IPS-20b (cell line): ENCODE measurements at regions not wholly inside any gene's neighbourhood (a gene's known extent, or its start where the extent isn't known, plus 50 kb on each side); places are given as distances from the start of the nearest gene placed in this dataset.

Experiments
- H3K27ac ChIP-seq: one replicate; pipeline ENCODE4 v1.5.1; 2013; ENCODE audit warnings: low read length
- H3K27me3 ChIP-seq: 2 replicates; pipeline ENCODE4 v1.6.1; 2013; ENCODE audit warnings: mild to moderate bottlenecking, low read length, inconsistent platforms; ENCODE audit not compliant: insufficient read depth
- H3K36me3 ChIP-seq: 2 replicates; pipeline ENCODE4 v1.6.1; 2013; ENCODE audit warnings: low read depth, mild to moderate bottlenecking, inconsistent platforms, low read length, moderate library complexity; ENCODE audit not compliant: insufficient read depth
- H3K4me1 ChIP-seq: 2 replicates; pipeline ENCODE4 v1.6.1; 2013; ENCODE audit warnings: mild to moderate bottlenecking, control low read depth, inconsistent platforms, low read length, moderate library complexity; ENCODE audit not compliant: insufficient read depth
- H3K4me3 ChIP-seq: 2 replicates; pipeline ENCODE4 v1.5.1; 2013; ENCODE audit warnings: mild to moderate bottlenecking, low read length, inconsistent platforms
- H3K9ac ChIP-seq: 2 replicates; pipeline ENCODE4 v1.6.1; 2013; ENCODE audit warnings: low read depth, mild to moderate bottlenecking, inconsistent platforms, low read length, moderate library complexity
- H3K9me3 ChIP-seq: 2 replicates; pipeline ENCODE4 v1.6.1; 2013; ENCODE audit warnings: mild to moderate bottlenecking, low read depth, low read length, inconsistent platforms; ENCODE audit not compliant: insufficient read depth

DNA sequence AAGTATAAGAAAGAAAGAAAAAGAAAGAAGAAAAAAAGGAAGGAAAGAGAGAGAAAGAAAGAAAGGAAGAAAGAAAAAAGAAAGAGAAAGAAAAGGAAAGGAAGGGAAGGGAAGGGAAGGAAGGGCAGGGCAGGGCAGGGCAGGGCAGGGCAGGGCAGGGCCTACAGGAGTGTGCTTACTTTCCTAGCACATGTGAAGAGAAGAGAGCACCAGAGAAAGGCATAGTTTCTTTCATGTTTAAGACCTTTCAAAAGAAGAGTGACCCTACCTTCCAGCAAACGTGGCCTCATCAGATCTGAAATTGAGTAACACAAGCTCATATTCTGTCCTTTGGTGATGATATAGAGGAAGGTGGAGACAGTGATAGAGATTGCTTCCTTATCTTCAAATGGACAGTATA is 899.3 kb upstream of the RAG2 start:
- no peak overlapping the region for H3K4me3 ChIP-seq
- H3K27me3 ChIP-seq: no peaks in the 10 kb centered on the region
- no peaks in the 10 kb centered on the region for H3K36me3 ChIP-seq
- no peaks in the 10 kb centered on the region for H3K9me3 ChIP-seq
- H3K4me1 ChIP-seq: no peaks in the 10 kb centered on the region
- H3K9ac ChIP-seq: no peak overlapping the region
- no peak overlapping the region for H3K27ac ChIP-seq

DNA sequence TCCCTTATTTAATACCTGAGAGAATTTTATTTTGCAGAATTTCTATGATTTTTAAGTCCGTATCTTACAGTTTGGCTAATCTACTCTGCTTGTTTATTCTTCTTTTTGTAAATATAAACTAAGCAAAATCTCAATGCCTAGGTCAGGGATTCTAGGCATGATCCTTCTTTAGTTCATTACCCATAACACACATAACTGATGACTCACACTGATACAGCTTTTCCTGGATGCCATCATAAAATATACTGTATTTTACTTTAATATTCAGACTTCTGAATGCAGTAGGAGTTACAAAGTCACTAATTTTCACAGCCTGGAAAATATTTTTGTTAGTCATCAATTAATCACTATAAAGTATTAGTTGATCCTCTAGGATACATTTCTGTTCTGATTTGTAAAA is 898.2 kb upstream of the RAG2 start:
- H3K4me1 ChIP-seq: no peaks in the 10 kb centered on the region
- no peak overlapping the region for H3K9ac ChIP-seq
- no peaks in the 10 kb centered on the region for H3K9me3 ChIP-seq
- no peak overlapping the region for H3K27ac ChIP-seq
- H3K4me3 ChIP-seq: no peak overlapping the region
- no peaks in the 10 kb centered on the region for H3K27me3 ChIP-seq
- no peaks in the 10 kb centered on the region for H3K36me3 ChIP-seq

DNA sequence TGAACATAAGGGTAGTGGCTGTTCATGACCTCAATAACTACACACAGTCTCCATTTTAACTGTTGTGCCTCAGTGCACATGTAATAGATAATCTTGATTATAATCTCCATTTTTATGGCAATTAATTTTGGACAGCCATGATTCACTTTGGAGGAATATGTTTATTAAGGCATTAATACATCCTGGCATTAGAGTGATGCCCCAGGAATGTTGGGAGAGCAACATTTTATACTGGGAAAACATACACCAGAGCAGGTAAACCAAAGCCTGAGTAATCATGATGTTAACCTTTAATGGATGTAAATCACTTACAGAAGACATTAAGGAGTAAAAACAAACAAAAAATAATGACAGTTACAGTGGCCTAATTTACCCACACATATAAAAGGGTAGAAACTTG is 886.3 kb upstream of the RAG2 start:
- H3K4me3 ChIP-seq: no peak overlapping the region
- H3K9me3 ChIP-seq: no peaks in the 10 kb centered on the region

DNA sequence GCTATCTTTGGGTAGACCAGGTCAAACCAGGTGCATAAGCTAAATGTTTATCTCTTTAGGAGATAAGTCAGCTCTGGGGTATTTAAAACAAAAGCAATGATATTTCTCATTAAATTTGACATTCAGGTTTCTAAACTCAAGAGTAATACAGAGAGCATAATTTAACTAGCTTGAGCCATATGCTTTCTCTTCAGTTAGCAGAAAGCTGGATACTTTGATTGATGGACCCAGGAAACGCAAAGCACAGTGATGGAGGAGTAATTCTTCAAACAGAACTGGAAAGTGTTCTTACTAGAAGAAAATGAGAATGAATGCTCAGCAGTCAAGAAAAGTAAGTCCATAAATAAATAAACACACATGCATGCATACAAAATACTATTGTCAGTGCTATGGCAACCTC is 885.7 kb upstream of the RAG2 start:
- Histone ChIP-seq H3K9ac (no peak overlapping the region), H3K4me1 (no peaks in the 10 kb centered on the region), H3K27ac (no peak overlapping the region), H3K4me3 (no peak overlapping the region), H3K9me3 (no peaks in the 10 kb centered on the region), H3K27me3 (no peaks in the 10 kb centered on the region), H3K36me3 (no peaks in the 10 kb centered on the region)

More for the DNA sequence above, 886.3 kb upstream of the RAG2 start:
- Histone ChIP-seq H3K27ac (no peak overlapping the region), H3K9ac (no peak overlapping the region), H3K36me3 (no peaks in the 10 kb centered on the region), H3K27me3 (no peaks in the 10 kb centered on the region), H3K4me1 (no peaks in the 10 kb centered on the region)

DNA sequence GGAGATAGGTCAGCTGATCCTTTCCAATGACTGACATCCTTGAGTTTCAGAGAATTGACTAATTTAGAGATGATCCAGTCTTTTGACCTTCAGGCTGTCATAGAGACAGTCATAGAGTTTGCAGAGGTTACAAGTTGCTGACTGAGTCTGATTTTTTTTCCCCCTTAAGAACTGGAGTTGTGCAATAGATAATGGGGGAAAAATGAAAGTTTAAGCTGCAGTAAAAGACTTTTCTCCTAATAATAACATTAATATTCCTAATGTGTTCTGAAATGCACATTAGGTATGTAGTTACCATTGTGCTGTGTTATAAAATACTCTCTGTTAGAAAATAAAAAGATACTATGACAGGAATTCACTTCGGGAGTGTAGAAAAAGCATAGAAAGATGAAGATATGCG is 876.9 kb upstream of the RAG2 start:
- H3K27ac ChIP-seq: no peak overlapping the region
- no peak overlapping the region for H3K9ac ChIP-seq
- no peak overlapping the region for H3K4me3 ChIP-seq
- no peaks in the 10 kb centered on the region for H3K9me3 ChIP-seq
- no peaks in the 10 kb centered on the region for H3K36me3 ChIP-seq
- H3K27me3 ChIP-seq: no peaks in the 10 kb centered on the region
- H3K4me1 ChIP-seq: no peaks in the 10 kb centered on the region

DNA sequence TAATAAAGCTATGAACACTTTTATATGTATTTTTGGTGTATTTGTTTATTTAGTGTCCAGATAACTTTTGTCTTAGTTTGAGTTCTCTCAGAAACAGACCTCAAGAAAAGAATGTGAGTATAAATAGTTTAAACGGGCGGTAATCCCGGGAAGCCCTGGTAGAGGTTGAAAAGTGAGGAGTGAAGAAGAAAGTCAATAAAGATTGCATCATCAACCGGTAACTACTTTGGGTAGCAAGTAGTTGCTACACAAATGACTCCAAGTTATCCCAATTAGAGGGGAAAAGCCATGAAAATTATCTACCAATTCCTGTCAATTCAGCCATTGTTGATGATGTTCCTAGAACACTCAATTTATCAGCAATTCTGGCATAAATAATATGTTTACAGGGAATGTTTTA is 870.3 kb upstream of the RAG2 start:
- no peaks in the 10 kb centered on the region for H3K36me3 ChIP-seq
- H3K4me3 ChIP-seq: no peak overlapping the region
- no peaks in the 10 kb centered on the region for H3K27me3 ChIP-seq
- no peaks in the 10 kb centered on the region for H3K9me3 ChIP-seq
- H3K9ac ChIP-seq: no peak overlapping the region
- H3K27ac ChIP-seq: no peak overlapping the region
- H3K4me1 ChIP-seq: no peaks in the 10 kb centered on the region

DNA sequence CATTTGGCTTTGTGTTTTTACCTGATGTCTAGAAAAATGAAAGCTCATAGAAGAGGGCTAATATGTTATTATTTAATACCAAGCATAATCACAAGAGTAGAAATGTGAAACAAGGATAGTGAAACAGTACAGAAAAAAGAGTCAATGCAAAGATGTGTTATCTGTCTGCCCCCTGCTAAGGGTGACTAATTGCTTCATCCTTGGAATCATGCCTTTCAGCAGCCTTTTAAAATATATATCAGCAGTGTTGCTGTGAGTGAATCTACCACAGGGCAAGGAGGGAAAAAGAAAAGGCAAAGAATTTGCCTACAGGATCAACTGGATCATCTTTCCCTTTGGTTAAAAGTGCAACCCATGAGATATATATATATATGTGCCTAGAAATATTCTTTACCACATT is 867.2 kb upstream of the RAG2 start:
- Histone ChIP-seq H3K9ac (no peak overlapping the region), H3K9me3 (no peaks in the 10 kb centered on the region), H3K27me3 (no peaks in the 10 kb centered on the region), H3K36me3 (no peaks in the 10 kb centered on the region), H3K27ac (no peak overlapping the region), H3K4me1 (no peaks in the 10 kb centered on the region), H3K4me3 (no peak overlapping the region)

DNA sequence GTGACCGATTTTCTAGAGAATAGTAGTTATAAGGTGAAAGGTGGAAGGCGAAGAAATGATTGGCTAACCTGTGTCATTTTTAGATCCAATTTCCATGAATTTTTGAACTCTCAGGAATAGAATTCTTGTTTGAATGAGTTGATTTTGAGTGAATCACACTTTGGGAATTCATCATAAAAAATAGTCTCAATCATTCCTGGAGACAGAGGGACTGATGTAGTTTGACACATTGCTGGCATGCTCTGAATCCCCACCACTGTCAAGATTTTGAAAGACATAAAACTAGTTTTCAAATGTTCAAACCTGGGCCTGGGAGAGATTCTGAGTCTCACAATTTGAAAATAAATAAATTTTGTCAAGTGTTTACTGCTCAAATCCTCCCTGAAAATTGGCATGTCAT is 861.4 kb upstream of the RAG2 start:
- Histone ChIP-seq H3K9me3 (no peaks in the 10 kb centered on the region), H3K9ac (no peak overlapping the region), H3K36me3 (no peaks in the 10 kb centered on the region), H3K27ac (no peak overlapping the region), H3K27me3 (no peaks in the 10 kb centered on the region), H3K4me1 (no peaks in the 10 kb centered on the region), H3K4me3 (no peak overlapping the region)

DNA sequence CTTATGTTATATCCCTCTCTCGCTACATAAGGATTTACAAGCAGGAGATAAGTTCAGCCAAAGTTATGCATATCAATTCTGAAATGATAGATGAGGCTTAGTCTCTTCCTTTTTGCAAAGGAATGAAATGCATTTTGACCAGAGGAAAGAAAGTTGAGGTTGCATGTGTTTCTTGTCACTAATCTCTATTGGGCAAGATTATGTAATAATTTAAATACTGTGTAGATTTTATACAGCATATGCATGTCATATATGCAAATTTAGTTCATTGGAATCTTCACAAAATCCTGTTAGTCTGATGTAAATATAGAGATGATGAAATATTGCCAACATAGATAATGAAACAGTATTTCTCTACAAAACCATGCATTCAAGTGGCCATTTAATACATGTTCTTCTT is 858.7 kb upstream of the RAG2 start:
- H3K27me3 ChIP-seq: no peaks in the 10 kb centered on the region
- H3K36me3 ChIP-seq: no peaks in the 10 kb centered on the region
- no peaks in the 10 kb centered on the region for H3K4me1 ChIP-seq
- no peak overlapping the region for H3K4me3 ChIP-seq
- H3K27ac ChIP-seq: no peak overlapping the region
- H3K9ac ChIP-seq: no peak overlapping the region
- H3K9me3 ChIP-seq: no peaks in the 10 kb centered on the region

DNA sequence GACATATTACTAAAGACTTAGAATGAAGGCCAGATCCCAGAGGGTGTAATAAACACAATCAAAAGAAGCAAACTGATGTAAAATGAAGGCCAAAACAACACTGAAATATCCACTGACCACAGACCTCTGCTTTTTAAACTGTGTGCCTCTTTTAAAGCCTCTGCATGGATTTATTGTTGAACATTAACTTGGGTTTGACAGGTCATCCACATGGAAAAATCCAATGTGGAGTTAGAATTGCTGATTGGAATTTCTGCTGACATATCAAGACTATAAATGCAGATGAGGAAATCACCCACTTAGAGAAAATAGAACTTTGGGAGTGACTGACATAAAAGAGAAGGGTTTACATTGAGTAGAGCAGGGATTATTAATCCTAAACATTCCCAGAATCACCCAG is 853.9 kb upstream of the RAG2 start:
- no peak overlapping the region for H3K4me3 ChIP-seq
- no peaks in the 10 kb centered on the region for H3K36me3 ChIP-seq
- no peaks in the 10 kb centered on the region for H3K4me1 ChIP-seq
- H3K27me3 ChIP-seq: no peaks in the 10 kb centered on the region
- no peaks in the 10 kb centered on the region for H3K9me3 ChIP-seq
- H3K9ac ChIP-seq: no peak overlapping the region
- no peak overlapping the region for H3K27ac ChIP-seq

DNA sequence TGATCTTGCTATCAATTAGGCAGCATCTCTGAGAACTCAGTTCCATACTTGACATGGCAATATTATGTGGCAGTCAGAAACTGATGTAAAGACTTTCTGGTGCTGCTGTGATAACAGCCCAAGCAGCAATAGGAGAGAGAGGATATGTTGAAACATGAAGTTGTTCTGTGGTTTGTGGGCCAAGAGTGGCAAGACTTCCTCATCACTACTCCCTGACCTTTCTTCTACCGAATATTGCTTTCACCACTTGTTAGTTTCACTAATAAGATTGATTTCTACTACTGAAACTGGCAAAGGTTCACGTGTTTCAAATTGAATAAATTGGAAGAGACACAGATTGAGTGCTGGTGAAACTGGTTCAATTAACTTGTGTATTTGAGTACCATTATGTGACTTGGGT is 852.6 kb upstream of the RAG2 start:
- Histone ChIP-seq H3K27ac (no peak overlapping the region), H3K9me3 (no peaks in the 10 kb centered on the region), H3K9ac (no peak overlapping the region), H3K4me3 (no peak overlapping the region), H3K27me3 (no peaks in the 10 kb centered on the region), H3K4me1 (no peaks in the 10 kb centered on the region), H3K36me3 (no peaks in the 10 kb centered on the region)

DNA sequence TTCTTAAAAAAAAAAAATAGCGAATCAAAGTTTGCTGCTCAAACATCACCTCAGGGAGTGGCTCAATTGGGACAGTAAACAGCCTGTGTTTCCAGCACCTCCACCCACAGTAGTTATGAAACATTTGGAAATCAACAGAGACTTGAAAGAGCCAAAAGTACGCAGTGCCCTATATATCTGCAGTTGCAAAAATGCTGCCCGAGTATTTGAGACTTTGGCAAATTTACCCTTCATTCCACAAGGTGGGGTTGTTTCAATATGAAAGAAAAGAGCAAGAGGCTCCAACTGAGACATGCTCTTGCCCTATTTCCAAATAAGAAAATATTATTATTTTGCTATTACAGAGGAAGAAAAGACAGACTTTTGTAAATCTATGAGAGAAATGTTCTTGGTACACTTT is 851.1 kb upstream of the RAG2 start:
- Histone ChIP-seq H3K4me1 (no peaks in the 10 kb centered on the region), H3K27ac (no peak overlapping the region), H3K9ac (no peak overlapping the region), H3K4me3 (no peak overlapping the region), H3K9me3 (no peaks in the 10 kb centered on the region), H3K36me3 (no peaks in the 10 kb centered on the region), H3K27me3 (no peaks in the 10 kb centered on the region)

DNA sequence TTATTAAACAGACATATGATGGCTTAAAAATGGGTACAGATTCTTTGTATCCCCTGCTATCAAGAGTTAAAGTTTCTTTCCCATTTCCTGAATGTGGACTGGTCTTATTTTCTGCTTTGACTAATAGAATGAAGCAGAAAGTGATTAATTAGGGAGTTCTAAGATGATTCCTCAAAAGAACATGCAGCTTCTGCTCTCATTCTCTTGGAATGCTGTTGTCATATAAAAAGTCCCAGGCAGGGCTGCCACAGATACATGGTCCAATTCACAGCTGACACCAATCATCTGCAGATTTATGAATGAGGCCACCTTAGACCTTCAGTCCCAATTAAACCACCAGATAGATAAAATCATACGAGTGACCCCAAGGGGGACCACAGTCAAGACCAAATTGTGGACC is 844.5 kb upstream of the RAG2 start:
- Histone ChIP-seq H3K9ac (no peak overlapping the region), H3K9me3 (no peaks in the 10 kb centered on the region), H3K36me3 (no peaks in the 10 kb centered on the region), H3K4me3 (no peak overlapping the region), H3K27me3 (no peaks in the 10 kb centered on the region), H3K27ac (no peak overlapping the region), H3K4me1 (no peaks in the 10 kb centered on the region)
